Muscle of arm (tissue), 1 donor: ENCODE measurements at regions not wholly inside any gene's neighbourhood (a gene's known extent, or its start where the extent isn't known, plus 50 kb on each side); places are given as distances from the start of the nearest gene placed in this dataset.

ENCODE experiments used
- DNase-seq: peaks from one replicate; pipeline ENCODE4 v3.0.0-alpha.2; 2013

DNA sequence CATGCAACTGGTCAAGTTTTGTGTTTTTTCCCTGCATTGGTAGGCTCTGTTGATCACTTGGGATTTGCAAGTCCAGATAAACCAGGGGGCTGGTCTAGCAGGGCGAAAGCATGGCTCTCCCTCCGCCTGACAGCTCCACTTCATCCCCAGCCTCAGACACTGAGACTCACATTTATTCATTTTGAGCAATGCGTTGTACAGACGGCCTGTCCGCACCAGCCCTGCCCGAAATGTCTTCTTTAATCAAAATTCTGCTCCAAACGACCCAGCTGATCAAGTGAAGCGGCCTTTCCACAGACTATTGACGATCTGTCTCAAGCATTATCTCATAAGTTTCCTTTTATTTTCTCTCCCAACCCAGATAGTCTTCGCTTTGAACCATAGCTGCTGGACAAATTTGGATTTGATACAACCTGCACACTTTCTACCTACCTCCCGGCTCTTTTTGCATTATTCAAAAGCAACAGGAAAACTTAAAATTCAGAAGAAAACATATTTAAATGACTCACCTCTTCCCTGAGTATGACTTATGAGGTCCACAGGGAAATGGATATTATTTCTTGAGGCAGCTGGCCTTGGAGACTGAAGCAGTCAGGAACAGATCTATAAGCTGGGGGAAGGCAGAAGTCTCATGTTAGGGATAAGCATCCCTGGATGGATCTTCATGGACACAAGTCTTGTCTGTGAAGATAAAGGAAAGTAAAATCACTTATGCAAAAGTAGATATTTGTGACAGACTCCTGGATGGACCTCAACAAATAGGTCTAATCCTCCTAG lies 498.9 kb upstream of the MGMT start:
- no peak for DNase-seq

DNA sequence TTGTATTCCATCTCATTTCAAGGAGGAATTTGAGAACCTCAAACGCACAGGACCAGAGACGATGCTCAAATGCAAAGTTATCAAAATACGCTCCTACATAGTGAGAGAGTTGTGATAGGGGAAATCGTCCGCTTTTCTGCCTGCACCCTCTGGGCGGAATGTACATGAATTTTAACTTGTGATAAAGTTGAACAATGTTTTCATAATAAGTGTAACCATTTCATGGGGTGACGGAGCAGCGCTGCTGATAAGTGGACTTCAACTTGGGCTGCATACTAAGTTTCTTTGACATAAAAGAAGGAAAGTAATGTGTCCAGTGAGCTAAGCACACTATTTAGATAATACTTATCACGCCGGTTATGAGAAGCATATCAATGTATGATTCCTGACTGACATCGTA lies 497.5 kb upstream of the MGMT start:
- no peak for DNase-seq

DNA sequence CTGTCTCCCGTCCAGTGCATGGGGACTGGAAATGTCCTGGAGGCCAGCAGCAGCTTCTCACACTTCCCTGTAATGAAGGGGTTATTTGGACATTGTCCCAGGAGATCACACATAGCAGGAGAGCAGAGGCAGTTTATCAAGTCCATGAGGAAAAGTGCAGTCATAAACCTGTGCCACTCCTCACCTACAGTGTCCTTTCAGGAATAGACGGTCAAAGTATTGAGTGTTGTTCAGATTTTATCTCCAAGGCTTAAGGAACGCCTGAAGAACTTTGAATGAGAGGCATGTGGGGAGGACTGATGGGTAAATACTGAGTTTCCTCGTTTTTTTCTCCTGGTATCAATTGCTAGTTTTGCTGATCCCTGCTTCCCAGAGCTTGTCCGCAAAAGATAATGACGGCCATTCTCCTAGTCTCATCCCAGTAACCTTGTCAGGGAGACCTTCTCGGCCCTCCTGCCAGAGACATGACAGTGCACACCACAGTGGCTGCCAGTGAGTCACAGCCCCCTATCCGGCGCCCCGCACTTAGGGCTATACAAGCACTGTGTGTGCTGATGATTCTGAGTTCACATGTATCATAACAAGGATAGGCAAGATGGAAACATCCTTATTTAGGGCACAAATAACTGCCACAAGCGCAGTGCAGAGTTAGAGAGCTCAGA lies 495.5 kb upstream of the MGMT start:
- DNase-seq, result no peak

DNA sequence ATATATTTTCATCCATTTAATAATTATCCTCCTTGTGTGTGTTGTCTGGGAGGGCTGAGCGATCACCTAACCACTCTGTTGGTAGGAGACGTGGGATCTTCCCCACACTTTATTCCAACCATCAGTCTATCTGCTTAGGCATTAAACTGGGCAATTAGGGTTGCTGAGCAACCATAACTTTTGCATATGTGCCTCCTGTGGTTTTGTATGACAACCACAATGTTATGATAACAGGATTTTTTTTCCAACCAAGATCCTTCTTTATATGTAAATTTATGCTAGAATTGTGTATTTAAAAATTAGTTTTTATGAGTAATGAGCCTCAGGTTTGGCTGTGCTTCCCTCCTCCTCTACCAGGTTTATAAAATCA lies 495.0 kb upstream of the MGMT start:
- DNase-seq, result no peak

DNA sequence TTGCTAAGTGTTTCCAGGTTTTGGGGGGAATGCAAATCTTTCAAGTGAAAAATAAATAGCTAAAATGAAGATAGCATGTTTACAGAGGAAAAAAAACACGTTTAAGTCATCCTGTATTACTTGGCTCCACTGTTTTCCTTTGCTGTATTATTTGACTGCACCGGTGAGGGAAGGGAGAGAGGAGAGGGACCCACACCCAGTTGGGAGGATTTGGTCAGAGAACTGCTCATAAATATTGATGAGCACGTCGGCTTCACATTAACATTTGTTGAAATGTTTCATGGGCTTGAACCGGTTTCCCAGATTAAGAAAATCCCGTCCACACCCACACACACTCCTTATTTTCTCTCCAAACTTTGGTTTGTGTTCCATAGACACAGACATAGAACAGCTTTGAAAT lies 493.8 kb upstream of the MGMT start:
- no peak for DNase-seq

DNA sequence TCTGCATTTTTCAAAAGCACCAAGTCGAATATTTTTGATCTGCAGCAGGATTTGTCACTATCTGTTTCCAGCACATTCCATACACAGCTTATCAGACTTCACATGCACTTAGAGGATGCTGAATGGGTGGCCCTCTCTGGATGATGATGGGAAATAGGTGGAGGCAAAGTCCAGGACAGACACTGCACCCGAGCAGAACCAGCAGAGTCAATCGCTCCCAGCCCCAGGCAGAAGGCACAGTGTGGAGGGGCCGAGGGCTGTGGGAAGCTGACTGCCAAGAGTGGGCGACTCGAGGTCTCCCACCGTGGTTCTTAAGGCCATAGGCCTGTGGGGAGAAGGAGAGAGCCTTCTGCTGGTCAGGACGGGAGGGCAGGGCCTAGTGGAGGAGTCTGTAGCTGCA lies 490.2 kb upstream of the MGMT start:
- no peak for DNase-seq

DNA sequence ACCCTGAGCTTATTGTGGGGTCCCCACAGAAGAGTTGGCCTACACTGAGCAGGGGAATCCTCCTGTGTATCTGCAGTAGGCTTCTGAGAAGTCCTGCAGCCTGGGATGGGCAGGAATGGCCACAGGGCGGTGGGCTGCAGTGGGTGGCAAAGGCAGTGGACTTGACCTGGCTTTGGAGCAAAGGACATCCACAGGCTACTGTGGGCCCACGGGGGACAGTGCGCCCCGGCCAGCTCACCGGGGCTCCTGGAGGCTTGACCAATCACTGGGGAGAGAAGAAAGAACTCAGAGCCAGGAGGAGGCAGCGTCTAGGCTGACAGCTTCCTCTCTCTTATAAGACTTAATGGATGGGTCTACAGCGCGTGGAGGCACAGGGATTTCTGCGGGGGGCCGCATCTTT lies 488.8 kb upstream of the MGMT start:
- DNase-seq, result no peak

DNA sequence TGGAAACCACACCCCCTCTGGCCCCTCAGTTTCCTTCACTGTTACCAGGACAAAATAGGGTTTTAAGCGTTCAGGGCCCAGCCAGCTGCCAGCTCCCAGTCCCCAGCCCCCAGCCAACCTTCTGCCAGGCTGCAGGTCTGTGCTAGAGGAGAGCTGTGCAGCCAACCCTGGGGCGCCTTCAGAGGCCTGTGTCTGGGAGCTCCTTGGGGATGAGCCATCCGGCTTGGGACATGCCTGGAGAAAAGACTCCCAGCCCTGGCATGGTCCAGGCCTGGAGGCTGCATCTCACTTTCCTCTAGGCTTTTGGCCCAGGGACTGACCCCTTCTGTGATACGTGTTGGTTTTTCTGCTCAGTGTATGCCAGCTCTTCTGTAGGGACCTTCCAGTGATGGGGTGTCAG lies 487.6 kb upstream of the MGMT start:
- DNase-seq, result no peak

DNA sequence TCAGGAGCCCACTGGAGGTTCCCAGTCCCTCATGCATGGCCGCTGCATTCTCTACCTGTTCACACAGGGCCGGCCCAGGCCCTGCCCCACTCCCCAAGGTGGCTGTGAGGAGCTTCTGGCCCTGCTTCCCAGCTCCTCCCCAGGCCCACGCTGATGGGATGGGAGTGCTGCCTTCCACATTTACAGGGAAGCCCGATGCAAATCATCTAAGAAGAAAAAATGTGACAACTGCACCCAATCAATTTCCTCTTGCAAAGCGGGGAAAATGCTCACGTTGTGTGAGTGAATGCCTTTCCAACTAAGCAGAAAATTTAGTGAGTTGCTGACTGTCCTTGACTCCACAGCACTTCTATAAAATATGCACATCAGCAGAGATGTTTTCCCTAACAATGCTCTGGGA lies 485.8 kb upstream of the MGMT start:
- DNase-seq, result no peak

DNA sequence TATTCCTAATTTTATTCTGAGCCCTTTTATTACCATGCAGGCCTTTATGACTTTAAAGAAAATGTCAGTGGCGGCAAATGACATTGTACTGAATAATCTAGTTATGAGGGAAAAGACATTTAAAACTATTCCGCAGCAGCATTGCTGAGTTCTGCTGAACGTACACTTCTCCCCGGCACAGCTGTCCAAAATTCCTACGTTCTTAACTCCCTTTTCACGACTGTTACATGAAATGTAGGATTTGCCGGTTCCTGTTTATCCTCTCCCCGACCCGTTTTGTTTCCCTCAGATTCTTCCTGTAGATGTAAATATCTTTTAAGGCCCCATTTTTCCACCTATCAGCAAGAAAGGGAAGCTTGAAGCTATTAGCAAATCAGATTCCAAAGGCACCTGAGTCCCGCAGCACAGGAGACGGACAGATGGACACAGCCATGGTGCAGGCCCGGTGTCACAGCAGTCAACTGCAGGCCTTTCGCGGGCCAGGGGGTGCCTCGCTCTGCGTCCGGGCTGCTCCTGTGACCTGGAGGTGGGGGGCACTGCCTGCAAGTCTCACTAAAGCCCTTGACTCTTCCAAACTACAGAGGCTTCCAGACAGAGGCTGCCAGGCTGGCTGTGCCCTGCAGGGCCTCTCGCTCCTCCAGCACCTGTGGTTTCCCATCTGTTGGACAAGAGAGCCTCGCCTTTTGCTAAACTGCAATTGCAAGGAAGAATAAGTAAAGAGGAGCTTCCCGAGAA lies 485.0 kb upstream of the MGMT start:
- DNase-seq, result no peak

DNA sequence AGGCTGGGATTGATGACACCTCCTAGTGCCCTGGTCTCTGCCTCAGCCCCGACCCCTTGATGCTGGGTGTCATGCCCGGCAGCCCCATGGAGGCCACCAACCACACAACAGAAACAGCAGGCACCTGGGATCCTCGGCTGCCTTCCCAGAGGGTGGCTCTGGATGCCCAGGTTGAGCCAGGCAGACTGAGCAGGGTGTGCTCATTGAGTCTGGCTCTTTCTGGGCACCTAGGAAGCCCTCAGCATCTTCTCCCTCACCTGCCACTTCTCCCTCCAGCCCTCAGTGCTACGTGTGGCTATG lies 484.5 kb upstream of the MGMT start:
- no peak for DNase-seq

DNA sequence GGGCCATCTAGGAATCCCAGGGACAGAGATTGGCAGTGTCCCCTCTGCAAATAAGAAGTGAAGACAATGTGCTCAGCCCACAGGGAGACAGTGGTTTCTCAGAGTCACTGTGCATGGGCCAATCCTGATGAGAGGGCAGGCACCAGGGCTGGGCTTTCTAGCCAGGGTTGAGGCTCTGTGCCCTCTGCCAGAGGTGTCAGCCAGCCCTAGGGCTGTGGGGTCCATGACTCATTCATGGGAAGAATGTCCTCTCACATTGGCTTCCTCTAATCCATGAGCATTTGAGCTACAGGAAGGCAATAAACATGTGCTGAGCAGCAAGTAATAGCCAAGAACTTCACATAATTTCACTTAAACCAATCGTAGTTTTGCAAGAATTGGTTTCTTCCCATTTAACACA lies 482.0 kb upstream of the MGMT start:
- no peak for DNase-seq

DNA sequence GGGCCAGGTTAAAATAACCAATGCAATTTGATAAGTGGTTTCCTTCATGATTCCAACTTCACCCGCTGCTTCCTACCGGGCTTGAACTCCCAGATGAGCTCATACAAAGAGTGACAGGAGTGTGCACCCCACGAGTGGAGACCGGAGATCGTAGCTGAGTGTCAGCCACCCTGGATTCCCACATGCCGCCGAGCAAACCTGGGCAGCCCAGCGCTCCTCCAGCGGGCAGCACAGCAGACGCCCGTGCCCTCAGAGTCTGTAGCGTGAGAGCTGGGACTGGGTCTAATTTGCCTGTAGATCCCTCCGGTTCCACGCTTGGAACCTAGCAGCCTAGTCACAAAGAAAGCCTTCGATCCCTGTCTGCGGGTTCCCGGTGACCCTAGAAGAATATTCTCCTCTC lies 476.1 kb upstream of the MGMT start:
- DNase-seq, result no peak

DNA sequence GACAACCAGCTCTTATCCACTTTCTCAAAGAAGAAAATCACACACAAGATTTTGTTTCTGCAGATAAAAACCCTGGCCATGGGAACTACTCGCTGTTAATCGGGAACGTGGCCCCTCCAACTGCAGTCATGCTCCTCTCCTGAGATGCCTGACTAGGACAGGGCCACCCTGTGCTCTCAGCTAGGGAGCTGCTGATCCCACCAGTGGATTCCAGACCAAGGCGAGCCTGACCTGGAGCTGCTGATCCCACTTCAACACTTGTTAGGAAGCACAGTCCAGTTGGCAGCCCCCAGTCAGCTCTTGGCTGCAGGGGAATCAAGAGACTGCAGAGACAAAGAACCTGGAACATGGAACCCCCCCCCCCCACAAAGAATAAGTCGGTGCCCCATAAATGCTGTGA lies 474.3 kb upstream of the MGMT start:
- DNase-seq, result no peak

DNA sequence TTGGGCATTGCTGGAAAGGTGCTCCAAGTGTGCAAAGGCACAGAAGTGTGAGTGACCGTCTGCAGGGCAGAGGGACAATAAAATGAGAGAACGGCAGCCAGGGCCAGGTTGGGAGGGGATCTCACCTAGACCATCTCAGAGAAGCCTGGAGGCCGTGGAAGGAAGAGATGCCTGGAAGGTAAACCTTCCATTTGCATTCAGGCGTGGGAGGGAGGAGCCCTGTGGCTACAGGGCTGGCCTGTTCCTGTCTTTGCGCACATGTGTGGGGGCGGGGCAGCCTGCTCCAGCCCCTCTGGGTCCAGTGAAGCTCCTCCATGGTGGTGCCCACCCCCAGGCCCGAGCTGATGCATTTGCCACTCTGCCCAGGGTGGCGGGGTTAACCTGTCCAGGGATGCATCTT lies 473.6 kb upstream of the MGMT start:
- no peak for DNase-seq

DNA sequence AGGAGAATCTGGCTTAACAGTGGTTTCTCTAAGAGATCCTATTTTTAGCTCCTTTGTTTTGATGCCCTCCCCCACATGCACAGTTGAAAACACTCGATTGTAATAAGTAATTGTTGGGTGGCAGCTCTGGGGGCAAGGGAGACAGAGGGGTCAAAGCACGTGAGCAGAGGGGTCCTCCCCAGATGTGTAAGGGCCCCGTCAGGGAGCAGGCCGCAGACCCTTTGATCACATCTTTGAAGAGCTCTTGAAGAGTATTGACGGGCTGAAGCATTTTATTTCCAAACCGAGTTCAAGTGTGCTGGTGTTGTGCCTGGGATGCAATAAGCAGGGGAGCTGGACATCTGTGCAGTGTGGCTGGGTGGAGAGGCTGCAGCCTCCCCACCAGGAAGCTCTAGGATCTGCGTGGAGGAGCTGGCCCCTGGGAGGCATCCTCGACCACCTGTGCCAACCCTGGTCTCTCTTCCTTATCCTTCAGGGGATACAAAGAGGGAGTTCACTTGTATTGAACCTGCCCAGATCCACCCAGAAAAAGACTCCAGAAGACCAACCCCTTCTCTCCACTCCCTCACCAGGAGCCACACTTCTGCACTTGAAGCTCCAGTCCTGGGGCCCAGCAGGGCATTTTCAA lies 473.0 kb upstream of the MGMT start:
- no peak for DNase-seq

DNA sequence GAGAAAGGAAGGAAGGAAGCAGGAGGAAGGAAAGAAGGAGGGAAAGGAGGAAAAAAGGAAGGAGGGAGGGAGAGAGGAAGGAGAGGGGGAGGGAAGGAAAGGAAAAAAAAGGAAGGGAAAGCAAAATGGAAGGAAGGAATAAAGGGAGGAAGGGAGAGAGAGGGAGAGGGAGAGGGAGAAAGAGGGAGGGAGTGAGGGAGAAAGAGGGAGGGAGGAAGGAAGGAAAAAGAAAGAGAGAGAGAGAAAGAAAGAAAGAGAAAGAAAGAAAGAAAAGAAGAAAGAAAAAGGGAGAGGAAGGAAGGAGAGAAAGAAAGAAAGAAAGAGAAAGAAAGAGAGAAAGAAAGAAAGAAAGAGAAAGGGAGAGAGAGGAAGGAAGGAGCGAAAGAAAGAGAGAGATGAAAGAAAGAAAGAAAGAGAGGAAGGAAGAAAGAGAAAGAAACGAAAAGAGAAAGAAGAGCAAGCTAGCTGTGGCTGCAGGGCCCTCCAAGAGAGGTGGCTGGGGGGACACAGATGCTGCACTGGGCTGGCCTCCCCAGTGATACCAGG lies 472.4 kb upstream of the MGMT start:
- DNase-seq, result no peak

DNA sequence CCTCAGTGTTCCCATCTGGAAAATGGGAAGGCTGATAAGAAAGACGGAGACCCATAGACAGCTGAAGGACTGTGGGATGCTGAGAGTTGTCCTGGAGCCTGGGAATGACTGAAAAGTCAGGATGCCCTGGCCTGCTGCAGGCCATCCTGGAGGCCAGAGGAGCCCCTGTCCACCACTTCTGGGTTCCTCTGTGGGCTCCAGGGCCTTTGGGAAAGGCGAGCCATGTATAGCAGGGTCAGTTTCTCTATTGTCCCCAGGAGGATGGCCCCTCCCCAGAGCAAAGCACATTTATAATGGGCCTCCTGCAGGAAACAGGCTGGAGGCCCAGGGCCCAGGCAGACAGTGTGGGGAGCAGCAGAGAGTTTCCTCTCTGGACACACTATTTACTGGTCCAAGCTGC lies 471.4 kb upstream of the MGMT start:
- no peak for DNase-seq

DNA sequence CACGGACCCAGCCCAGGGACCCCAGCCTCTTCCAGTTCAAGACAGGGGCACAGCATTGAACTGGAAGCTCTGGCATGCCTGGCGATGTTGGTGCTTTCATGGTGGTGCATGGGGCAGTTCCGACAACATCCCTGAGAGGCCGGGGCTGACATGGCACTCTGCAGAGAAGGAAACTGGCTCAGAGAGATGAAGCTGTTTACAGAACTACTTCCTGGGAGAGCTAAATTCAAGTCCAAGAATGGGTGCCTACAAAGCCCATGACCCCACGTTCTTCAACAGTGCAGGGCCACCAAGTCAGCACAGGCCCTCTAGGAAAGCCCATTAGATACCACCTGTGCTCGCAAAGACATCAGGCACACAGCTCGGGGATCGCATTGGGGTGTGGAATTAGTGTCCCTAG lies 470.9 kb upstream of the MGMT start:
- no peak for DNase-seq

DNA sequence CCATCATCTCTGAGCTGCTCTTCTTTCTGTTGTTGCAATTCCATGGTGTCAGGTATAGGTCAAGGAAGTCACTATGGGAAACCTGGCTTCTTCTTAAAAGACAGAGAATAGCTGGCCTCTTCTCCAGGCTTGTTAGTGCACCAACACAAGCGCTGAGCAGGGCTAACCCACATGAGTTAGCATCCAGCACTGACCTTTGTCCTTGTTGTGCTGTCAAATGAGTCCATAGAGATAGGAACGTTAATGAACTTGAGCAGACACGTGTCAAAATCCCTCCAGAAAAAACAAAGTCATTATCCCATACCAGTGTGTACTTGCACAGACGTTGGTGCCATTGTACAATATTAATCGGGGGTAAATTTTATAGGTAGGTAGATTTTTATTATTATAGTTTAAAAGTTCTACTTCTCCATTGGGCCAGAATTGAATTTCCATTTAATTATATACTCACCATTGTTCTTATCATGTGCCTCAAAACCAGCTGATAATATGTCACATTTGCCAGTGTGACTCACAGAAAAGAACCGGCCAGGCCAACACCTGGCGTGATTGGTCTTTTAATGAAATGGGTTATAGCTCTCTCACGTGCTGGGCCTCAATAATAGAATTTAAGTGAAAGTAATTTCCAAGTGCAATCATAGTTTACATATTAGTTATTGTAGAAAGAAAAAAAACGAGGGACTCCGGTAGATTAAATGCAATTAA lies 468.8 kb upstream of the MGMT start:
- no peak for DNase-seq

DNA sequence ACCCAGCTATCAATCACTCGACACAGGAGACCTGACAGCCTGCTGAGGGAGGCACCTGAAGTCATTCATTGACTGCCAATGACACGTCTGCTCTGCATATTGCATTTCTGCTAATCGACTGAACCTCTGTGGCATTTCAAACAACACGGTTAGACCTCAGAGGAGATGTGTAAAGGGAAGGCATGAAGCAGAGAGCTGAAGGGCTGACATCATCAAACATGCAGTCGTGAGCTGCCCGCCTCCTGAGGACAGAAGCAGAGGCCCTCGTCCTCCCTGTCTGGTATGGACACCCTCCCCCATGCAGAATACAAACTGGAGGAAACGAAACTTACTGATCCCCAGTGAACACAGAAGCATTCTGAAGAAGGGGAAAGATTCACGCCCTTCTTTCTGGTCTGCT lies 462.6 kb upstream of the MGMT start:
- no peak for DNase-seq

DNA sequence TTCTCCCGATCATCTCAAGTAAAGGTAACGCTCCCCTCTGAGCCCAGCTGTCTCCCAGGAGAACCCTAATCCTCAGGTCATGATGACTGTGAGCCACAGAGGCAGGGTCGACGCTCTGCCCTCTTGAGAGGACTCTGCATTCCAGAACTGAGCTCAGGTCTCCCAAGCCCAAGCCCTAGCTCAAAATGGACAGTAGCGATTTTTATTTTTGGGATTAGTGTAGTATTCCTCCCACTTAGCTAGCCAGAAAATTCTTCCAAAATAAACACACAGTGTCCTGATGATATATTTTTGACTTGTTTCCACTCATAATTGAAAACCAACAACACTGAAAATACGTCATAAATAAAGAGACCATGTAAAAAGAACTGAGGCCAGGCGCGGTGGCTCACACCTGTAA lies 462.0 kb upstream of the MGMT start:
- DNase-seq, result no peak
